NCI-H1694 treated with DMSO at 0.1 percent for 48 hours (cell line): ENCODE measurements at regions not wholly inside any gene's neighbourhood (a gene's known extent, or its start where the extent isn't known, plus 50 kb on each side); places are given as distances from the start of the nearest gene placed in this dataset.
A peak's percentile ranks its signal among the peaks of the same experiment; 100 is the strongest.
"Not testable (repeated sequence)": the region's sequence is repeated elsewhere in the genome, so short reads cannot be mapped to it uniquely, and the experiment has no call there.

Experiments
- DNase-seq: peaks from one replicate; lab custom pipeline; 2025; lab: John Stamatoyannopoulos, UW

- no peak for DNase-seq
These were observed 426.7 kb upstream of the SMIM21 start for GRCh38 chr18:75854174-75854573.

- DNase-seq: no peak
These were observed 418.8 kb upstream of the SMIM21 start for GRCh38 chr18:75846321-75846720.

DNA sequence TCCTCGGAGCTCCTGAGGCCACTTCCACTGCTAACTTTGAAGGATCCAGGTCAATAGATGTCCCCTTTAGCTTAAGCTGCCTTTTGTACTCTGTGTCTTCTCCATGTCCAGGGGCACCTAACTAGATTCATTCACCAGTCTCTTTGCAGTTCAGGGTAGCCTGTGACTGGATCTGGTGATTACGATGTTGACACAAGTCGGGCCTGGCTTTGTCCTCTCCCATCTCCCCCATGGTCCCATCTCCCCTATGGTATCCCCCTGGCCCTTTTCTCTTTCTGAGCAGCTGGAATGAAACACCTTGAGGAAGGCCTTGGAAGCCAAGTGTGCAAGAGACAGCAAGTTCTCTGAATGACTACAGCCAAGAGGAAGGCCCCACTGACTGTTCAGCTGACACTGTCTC is 417.9 kb upstream of the SMIM21 start:
- DNase-seq: no peak

DNA sequence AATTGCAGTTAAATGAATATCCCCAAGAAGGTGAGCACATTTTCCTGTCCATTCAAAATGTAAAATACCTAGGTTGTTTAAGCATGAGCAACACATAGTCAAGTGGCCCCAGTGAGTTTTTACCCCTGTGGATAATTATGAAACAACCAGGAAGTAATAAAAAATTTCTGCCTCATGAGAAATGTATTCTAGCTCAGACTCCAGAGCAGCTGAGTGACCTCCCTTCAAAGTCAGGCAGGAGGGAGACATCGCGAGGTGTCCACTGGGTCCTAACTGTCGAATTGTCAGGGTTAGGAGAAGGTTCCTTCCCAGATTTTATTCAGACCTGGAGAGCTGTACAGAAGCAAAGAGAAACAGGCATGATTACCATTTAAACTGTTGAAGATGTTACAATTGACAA is 416.6 kb upstream of the SMIM21 start:
- DNase-seq: no peak

DNA sequence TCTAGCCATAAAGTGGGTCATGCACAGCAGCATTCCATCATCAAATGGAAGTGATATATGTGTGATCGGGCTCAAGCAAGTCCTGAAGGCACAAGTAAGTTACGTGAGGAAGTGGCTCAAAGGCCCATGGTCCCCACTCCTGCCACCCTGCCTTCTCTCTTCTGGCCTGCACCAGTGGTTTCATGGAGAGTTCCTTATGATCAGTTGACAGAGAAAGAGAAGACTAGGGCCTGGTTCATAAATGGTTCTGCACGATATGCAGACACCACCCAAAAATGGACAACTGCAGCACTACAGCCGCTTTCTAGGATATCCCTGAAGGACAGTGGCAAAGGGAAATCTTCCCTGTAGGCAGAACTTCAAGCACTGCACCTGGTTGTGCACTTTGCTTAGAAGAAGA is 412.6 kb upstream of the SMIM21 start:
- DNase-seq: no peak

GRCh38 chr18:75839686-75840085 is 412.2 kb upstream of the SMIM21 start:
- not testable (repeated sequence) for DNase-seq

GRCh38 chr18:75839041-75839440 is 411.5 kb upstream of the SMIM21 start:
- no peak for DNase-seq

DNA sequence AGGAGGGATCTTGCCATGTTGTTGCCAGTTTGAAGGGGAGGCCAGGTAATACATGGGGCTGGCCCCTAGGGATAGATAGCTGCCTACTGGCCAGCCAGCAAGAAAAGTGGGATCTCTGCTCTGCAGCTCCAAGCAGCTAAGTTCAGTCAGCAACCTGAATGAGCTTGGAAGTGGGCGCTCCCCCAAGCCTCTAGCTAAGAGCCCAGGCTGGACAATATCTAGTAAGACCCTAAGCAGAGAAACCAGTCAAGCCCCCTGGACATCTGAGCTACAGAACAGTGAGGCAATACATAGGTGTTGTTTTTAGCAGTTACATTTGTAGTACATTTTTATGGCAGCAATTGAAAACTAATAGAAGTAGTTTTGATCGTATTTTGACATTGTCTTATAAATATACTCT is 409.8 kb upstream of the SMIM21 start:
- no peak for DNase-seq

GRCh38 chr18:75836516-75836915 is 409.0 kb upstream of the SMIM21 start:
- DNase-seq: no peak

DNA sequence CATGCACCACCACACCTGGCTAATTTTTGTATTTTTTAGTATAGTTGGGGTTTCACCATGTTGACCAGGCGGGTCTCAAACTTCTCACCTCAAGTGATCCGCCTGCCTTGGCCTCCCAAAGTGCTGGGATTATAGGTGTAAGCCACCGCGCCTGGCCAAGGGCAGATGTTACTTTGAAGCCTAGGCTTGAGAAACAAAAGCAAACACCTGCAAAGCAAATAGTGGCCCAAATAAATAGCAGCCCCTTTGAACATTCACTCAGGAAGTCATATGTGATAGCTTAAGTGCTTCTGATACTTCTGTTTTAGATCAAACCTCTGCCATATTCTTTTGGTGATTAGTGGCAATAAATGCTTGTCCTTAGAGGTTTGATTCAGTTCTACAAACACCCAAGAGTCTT is 404.5 kb upstream of the SMIM21 start:
- DNase-seq: no peak

GRCh38 chr18:75830828-75831227 is 403.3 kb upstream of the SMIM21 start:
- DNase-seq: no peak

DNA sequence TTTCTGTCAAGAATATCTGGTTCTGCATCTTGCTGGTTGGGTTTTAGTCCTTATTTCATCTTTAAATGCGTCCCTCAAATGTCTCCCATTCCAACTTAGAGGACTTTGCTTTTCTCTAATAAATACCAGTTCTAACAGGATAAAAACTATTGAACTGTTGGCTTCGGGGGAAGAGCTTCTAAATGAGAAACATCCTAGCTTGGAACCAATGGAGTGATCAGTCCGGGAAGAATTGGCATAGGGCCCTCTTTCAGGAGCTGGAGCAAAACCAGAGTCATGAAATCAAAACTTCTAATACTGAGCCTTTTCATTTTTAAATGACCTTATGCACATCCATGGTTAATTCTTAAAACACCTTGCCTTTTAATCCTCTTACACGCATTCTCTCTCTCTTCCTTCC is 401.6 kb upstream of the SMIM21 start:
- no peak for DNase-seq

DNA sequence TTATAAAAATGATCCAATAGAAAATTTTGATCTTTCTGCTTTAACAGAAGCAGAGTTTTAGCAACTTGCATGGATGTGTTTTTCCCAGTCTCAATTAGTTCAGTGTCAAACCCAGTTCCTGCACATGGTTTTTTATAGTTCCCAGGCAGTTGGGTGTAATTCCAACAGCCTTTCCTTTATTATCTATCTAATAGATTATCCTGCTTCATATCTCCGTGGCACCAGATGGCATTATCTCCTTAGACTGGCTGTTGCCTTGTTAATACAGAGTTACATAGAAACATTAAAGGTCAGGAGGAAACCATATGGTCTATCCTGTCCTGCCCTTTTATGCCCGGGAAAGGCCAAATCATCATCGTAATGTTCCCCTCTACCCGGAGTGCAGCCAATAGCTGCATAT is 400.9 kb upstream of the SMIM21 start:
- DNase-seq: no peak

- no peak for DNase-seq
These were observed 400.3 kb upstream of the SMIM21 start for GRCh38 chr18:75827751-75828287.

- DNase-seq: no peak
These were observed 397.2 kb upstream of the SMIM21 start for GRCh38 chr18:75824661-75825060.

GRCh38 chr18:75823471-75823870 is 396.0 kb upstream of the SMIM21 start:
- DNase-seq: no peak

DNA sequence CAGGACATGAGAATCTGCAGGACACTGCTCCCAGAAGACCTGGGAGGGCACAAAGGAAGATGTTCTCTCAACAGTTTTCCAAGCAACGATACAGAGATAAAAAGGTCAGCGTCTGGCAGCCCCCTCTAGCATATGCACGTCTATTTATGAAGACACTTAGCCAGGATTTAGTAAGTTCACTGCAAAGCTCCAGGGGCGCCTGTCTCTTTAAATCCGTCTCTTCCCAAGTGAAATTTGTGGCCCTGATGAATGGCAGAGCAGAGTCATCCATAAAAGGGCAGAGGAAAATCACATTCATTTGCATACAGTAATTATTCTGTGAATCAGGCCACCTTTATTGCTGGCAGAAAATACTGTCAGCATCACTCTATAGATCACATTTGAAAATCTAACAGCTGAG is 390.9 kb upstream of the SMIM21 start:
- no peak for DNase-seq

- DNase-seq: no peak
These were observed 388.3 kb upstream of the SMIM21 start for GRCh38 chr18:75815767-75816166.

DNA sequence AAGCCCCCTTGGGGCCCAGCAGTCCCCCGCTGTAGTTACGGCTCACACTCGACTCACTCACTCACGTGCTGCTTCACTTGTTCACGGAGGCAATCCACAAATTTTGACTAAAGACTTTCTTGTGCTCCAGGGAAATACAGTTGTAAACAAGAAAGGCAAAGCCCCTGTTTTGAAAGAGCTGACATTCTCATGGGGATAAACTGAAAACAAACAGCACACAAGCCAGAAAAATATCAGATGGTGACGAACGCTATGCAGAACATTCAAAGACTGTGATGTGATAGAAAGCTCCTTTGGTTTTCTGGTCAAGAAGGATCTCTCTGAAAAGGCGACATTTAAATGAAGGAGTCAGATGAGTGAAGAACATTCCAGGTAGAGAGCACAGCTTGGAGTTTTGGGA is 385.3 kb upstream of the SMIM21 start:
- no peak for DNase-seq

- DNase-seq: peak; percentile 14
These were observed 383.6 kb upstream of the SMIM21 start for GRCh38 chr18:75810961-75811551.

DNA sequence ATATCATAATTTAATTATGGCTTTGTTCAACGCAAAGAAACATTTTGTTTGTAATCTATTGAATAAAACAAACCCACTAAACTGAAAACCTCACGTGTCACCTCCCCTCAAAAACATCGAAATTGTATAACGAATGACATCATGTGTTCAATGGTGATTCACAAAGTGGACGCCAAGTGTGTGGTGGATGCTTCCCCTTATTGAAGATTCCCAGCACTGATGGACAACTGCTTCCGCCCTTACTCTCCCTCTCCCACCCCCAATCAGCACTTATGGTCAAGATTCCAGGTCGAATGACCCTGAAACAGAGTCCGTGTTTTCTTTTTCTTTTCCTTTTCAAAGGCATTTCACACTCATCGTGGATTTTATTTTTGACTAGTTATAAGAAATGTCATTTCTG is 383.0 kb upstream of the SMIM21 start:
- DNase-seq: no peak

- DNase-seq: peak; percentile 2
These were observed 382.4 kb upstream of the SMIM21 start for GRCh38 chr18:75809926-75810255.

- DNase-seq: peak; percentile 4
These were observed 381.8 kb upstream of the SMIM21 start for GRCh38 chr18:75809151-75809925.

GRCh38 chr18:75805265-75805664 is 377.8 kb upstream of the SMIM21 start:
- DNase-seq: no peak
